ENCODE measurements at regions not wholly inside any gene's neighbourhood (a gene's known extent, or its start where the extent isn't known, plus 50 kb on each side); places are given as distances from the start of the nearest gene placed in this dataset.

DNA sequence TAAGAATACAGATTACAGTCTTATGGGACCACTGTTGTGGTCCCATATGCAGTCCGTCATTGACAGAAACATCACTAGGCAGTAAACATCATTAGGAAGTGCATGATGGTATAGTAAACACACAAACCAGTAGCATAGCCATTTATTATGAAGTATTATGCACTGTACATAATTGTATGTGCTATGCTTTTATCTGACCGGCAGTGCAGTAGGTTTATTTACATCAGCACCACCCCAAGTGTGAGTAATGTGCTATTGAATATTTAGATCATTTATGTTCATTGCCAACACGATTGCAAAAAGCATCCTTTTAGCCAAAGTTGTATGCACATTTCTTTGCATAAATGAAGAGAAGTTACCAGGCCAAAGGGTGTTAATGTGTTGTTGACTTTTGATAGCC, 531.6 kb upstream of the TBX3 start:
- no peak for DNase-seq (ENCODE audit: low spot score)

DNA sequence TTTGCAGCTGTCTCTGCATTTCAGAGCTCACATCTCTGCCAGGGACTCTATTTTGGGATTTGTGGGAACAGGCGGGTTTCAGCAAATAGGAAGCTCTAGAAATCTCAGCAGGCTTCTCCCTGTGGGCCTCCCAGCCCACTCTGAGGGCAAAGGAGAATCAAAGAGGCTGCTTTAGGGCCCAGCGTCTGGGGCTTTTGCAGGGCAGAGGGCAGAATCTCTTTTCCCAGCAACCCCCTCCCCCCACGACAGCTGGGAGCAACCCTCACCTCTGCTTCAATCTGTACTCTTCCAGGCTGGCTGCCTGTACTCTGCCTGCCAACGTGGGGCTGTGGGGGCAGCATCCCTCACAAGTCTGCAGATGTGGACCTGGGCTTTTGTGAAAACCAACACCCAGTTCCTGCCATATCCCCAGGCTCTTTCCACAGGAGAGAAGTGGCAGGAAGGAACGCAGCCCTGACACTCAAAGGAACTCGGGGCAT, 529.6 kb upstream of the TBX3 start:
- no peak for DNase-seq (ENCODE audit: low spot score)

DNA sequence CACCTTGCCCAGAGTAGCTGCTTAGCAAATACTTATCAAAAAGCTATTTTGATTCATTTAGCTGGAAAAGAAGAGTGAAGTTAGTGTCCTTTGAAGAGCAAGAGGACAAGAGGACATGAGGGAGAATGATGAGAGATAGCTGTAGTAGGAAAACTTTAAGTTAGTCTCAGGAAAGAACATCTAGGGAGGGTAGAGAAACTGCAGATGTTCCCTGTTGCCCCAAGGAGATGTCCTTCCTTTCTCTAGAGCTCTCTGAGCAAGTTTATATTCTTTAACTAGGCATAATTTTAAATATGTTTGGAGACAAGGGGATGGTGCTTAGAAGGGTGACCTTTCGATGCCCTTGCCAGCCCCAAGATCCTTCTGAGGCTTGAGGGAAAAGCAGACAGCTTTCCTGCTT, 529.1 kb upstream of the TBX3 start:
- no peak for DNase-seq (ENCODE audit: low spot score)

DNA sequence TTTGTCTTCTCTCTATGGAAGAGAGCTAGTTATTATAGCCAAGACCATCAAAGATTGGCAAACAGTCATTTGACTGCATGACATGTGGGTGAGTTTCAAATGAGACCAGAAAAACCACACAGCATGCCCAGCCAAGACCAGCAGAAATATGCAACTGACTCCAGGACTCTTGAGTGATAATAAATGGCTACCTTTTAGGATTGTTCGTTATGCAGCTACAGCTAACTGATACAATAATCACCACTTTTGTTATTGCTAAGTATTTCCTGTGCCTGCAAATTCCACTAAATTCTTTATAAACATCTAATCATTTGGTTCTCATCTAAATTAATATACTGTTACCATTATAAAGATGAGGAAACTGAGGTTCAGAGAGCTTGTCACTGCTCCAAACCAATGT, 528.4 kb upstream of the TBX3 start:
- no peak for DNase-seq (ENCODE audit: low spot score)

DNA sequence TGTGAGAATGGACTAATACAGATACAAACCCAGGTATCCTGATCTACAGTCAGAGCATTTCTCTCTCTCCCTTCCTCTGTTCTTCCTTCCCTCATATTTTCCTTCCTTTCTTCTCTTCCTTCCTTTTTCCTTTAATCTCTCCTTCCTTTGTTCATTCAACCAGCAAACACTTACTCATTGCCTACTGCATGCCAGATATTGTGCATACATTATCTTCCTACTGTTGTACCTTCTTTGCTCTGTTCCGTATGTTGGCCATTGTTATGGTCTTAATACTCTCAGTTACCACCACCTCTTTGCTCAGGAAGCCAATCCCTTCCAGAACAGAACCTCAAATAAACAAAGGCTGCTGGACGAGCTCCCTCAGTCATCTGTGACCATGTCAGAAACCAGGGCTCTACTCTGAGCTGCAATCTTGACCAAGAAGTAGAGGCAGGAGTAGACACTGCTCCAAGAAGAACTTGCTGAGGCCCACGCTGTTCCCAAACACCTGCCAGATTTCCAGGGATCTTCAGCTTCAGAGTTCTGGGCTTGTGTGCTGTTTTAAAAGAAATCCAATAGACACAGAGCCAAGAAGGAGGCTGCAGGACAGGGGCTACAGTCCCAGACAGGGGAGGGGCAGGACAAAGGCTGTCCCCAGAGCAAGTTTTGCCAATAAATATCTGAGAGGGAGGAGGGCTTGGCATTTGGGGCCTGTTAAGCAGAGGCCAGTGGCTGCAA, 526.7 kb upstream of the TBX3 start:
- peak; percentile 77 for DNase-seq (ENCODE audit: low spot score)

DNA sequence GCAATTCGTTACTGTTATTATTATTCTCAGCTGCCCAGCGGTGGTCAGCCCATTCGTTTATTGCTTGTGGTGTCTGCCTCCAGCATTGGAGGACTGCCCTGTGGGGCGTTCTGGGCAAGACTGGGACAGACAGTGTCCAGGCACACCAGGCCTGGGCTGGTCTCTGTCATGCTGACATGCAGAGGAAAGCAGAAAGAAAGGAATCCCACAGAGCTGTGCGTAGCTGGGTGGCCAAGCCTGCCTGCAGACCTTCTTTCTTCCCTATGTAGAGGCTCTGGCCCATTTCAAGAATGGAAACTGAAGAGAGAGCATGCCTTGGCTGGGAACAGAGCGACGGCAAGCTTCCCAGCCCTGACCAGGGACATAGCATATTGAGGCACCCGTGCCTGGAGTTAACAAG, 525.3 kb upstream of the TBX3 start:
- peak; percentile 11 for DNase-seq (ENCODE audit: low spot score)

DNA sequence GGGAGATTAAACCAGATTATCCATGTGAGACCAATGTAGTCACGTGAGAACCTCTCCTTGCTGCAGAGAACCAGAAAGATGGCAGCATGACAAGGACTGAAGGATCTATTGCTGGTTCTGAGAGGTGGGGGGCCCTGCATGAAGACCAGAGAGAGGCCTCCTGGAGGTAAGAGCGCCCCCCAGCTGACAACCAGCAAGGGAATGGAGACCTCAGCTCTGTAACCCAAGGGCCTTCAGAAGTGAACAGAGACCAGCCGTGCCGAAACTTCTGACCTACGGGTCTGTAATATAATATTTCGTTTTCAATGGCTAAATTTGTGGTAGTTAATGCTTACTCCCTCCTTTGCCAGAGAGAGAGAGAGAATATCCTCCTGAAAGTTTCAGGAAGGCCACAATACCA, 524.1 kb upstream of the TBX3 start:
- DNase-seq (ENCODE audit: low spot score), result no peak

DNA sequence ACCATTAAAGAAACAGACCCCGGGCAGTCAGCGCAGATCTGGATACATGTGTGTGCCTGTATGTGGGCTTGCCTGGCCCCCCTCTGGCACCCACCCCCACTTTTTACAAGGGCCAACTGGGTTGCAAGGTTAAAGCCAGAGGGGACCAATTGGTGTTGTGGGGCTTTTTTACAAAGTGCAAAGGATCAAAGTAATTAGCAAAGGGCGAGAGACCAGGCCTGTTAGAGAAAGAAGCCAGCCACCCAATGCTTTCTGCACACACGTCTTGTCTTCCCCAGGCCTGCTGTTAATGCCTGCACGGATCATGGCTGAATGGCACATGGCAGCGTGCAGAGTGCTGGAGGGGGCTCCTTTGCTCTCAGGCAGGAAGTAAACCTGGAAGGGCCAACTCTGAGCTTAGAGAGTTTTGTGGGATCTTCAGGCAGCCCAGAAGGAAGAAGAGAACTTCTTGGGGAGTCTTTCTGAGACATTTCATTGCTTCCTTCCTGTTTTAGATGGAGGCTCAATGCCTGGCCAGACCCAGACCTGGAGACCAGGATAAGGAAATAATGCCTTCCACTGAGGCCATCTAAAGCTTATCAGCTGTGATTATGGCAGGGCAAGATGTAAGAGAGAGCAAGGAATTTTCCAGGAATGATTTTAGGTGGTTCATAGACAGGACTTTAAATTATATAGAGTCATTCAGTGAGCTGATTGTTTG, 523.4 kb upstream of the TBX3 start:
- no peak for DNase-seq (ENCODE audit: low spot score)

DNA sequence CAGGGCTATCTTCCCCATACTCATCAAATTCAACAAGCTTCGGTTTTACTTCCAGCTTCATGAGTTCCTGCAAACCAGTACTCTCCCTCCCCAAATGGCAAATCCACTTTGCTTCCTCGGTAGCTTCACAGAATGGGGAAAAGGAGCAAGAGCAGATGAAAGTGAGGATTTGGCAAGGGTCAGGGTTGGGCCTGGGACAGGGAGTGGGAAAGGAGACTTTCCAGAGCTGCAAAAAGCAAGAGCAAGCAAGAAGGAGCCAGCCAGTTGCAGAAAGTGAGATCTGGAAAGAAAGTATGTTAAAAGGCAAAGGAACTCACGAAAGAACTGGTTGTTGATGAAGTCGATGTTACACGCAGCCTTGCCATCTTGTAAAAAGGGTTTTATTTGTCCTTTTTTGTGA, 522.8 kb upstream of the TBX3 start:
- no peak for DNase-seq (ENCODE audit: low spot score)

DNA sequence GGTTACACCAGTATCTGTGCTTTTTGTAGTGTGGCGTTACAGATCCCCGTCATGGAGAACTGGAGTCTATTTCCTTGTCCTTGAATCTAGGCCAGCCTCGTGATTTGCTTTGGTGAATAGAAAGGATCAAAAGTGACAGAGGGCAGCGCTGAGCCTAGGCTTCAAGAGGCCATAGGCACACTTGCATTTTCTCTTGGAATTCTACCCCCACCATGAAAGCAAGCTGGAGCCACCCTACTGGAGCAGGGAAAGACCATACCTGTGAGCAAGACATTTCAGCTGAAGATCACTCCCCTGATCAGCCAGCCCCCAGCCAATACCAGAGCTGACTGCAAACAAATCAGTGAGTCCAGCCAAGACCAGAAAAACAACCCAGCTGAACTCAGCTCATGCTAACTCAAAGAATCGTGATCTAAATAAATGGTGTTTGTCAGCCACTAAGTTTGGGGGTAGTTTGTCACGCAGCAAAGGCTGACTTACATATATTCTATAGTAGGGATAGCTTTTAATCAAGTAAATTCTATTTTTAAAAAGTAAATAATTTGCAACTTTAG, 521.9 kb upstream of the TBX3 start:
- DNase-seq (ENCODE audit: low spot score), result no peak

DNA sequence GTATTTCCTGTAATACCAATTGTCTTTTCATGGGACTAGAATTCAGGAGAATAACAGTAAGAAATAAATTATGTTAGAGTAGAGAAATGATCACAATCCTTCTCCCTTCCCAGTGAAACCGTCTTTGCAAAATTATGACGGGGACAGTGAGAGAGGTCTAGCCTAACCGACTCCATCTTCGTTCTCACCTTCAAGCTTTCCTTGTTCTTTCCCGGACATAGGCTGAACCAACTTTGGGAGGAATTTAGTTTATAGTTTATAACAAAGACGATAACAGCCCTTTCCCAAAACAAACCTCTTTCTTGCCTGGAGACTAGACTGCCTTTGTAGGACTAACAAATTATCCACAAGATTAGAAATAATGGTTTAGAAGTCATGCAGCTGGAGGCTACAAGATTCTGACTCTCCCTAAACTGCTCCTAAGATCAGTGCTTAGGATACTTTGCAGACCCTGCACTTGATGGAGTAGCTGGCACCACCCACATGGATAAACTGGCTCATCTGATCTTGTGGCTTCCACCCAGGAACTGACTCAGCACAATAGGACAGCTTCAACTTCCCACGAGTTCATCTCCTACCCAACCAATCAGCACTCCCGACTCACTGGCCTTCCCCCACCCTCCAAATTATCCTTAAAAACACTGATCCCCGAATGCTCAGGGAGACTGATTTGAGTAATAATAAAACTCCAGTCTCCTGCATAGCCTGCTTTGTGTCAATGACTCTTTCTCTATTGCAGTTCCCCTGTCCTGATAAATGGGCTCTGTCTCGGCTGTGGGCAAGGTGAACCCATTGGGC, 521.2 kb upstream of the TBX3 start:
- DNase-seq (ENCODE audit: low spot score), result no peak

DNA sequence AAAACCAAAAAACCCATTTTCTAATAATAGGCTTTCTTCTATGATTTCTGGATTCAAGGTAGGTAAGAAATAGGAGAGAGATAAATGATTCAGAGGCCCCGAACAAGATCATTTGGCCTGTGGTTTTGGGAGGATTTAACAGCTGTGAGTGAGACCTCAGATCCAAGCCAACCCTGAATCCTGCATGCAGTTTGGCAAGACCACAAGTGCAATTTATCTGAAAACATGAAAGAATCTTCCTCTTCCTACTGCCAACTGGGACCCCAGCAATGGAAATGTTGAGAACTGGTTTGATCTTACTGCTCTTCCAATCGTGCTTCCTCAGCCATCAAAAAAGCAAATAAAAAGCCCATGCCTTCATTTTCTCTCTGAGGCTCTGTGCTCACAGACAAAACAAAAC, 519.7 kb upstream of the TBX3 start:
- DNase-seq (ENCODE audit: low spot score), result no peak

DNA sequence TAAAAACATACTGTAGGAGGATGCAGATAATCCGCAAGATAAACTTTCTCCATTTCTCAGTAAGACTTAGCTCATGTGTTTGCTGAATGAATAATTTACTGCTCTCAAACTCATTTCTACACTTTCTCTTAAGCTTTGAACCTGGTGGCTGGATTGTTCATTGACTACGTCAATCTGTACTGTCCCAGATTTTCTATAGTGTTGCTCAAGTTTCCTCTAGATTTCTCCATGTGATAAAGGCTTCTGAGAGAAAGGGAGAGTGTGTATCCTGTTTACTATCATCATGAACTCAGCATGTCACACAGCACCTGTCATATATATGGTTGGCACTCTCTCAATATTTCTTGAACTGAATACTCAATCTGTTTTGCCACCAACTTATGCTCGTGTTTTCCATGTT, 518.0 kb upstream of the TBX3 start:
- no peak for DNase-seq (ENCODE audit: low spot score)

DNA sequence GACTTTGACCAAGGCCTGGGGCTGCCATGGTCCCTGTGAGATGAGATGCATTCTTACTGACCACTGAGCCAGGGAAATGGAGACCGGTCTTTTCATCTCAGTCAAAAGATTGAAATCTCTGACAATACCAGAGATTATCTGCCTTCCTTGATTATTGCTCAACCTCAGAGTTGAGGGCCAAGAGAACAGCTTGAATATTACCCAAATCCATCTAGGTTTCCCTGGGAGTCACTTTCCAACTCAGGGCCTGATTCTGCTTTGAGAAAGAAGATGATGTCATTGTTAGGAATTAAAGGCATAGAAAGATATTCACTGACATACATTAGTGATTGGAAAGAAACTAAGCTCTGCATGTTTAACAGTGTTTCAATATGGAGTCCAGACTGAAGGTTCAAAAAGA, 515.9 kb upstream of the TBX3 start:
- no peak for DNase-seq (ENCODE audit: low spot score)

DNA sequence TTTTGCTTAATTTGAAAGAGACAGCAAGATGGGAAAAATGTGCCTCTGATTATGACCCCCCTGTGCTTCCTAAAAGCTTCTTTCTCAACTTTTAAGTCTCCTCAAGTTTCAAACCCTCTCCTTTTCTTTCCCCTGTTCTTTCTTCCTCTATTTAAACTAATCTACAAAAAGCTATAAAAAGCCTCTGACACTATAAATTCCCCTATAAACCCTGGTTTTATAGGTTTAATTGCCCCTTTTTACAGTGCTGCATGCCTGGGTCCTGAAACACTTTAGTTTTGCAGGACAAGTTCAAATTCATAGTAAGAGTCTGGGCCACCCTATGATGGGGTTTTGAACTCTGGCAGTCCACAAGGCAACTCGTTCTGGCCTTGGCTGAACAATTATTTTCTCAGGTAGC, 510.9 kb upstream of the TBX3 start:
- no peak for DNase-seq (ENCODE audit: low spot score)

DNA sequence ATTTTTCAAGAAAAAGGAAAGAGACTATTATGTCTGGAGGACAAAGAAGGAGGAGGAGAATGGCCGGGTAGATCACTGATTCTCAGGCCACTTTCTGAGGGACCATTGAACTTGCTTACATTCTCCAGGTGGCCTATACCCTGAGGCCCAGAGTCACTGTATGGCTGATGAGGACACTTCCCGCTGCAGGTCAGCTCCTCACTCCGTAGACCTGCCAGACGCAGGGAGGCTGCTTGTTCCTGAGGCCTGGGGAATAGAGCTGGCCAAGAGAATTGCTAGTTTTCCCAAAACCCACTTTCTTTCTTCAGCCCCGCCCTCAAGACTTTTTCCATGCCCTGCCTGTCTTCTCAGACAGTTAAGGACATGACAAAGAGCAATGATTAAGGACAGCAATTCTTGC, 510.5 kb upstream of the TBX3 start:
- no peak for DNase-seq (ENCODE audit: low spot score)

DNA sequence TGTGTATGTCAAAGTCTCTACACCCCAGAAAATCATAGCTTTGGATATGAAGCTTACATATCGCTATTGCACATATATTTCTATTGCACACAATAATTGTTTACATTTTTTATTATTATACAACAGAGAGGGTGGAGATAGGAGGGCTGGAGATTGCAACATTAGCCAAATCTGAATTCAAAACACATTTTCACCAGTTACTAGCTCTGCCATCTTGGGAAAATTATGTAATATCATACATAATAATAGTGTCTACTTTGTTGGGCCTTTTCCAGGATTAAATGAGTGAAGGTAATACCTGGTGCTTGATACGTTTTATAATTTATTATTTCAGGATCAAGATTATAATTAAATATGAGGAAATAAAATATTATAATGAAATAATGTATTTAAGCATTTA, 507.4 kb upstream of the TBX3 start:
- DNase-seq (ENCODE audit: low spot score), result no peak

DNA sequence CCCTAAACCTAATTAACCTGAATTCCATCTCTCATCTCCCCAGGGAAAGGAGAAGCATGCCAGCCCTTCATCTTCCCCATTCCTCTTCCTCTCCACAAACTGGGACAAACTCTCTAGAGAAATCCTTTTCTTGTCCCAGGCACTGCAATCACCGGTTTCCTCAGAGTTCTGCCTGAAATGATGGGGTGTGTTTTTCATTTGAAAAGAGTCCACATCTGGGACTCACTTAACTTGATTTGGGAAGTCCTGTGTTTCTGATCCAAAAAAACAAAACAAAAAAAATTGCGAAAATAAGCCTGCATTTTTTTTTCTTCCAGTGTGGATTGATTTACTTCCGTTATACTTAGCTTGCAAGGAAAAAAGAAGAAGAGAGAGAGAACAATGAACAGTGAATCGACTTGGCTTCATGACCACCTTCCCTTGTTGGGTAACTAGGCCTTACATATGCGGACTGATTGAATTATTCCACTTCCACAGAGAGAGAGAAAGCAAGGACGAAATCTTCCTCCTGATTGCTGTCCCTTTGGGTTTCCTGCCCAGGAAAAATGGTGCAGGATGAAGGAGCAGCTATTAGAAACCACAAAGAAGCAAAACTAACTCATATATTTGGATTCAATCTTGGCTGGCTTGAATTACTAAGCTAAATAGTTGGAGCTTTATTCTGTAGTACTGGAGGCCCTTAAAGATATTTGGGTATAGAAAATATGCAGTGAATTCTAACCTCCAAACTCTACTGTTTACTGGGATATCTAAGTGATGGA, 506.2 kb upstream of the TBX3 start:
- DNase-seq (ENCODE audit: low spot score), result no peak

DNA sequence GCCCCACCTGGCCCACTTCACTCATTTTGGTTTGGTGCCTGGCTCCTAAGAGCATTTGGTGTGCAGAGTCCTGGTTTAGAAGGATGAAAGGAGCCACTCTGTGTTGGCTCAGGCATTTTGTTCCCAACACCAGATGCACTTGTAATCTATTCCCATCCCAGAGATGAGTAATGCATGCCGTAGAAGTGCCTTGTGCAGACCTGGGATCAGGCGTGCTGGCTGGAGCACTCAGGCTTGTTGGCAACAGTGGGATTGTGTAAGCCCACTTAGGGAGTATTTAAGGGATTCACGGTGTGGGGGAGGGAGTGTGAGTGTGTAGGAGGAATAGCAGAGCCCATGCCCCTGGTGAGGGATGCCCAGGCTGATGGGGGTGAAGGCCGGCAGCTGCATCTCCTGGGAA, 501.5 kb upstream of the TBX3 start:
- no peak for DNase-seq (ENCODE audit: low spot score)

DNA sequence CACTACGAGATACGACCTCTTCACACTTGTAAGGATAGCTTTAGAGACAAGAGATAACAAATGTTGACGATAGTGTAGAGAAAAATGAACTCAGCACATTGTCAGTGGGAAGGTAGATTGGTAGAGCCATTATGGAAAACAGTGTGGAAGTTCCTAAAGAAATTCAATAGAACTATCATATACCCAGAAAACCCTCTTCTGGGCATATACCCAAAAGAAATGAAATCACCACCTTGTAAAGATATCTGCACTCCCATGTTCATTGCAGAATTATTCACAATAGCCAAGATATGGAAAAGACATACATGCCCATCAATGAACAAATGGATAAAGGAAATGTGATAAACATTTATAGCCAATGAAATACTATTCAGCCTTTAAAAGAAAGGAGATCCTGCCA, 499.8 kb upstream of the TBX3 start:
- no peak for DNase-seq (ENCODE audit: low spot score)

DNA sequence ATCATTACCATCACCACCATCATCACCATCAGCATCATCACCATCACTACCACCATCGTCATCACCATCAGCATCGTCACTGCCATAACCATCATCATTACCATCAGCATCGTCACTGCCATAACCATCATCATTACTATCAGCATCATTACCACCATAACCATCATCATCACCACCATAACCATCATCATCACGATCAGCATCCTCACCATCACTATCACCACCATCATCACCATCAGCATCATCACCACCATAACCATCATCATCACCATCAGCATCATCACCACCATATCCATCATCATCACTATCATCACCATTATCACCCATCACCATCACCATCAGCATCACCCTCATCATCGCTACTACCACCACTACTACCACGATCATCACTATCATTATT, 493.9 kb upstream of the TBX3 start:
- no peak for DNase-seq (ENCODE audit: low spot score)

Data from globus pallidus (tissue), 1 donor.